DND-41 (cell line): ENCODE measurements at regions not wholly inside any gene's neighbourhood (a gene's known extent, or its start where the extent isn't known, plus 50 kb on each side); places are given as distances from the start of the nearest gene placed in this dataset.

ENCODE experiments used
- EZH2 ChIP-seq: IDR thresholded peaks from 3 replicates; pipeline ENCODE4 v1.6.1; 2012; ENCODE audit warnings: borderline replicate concordance, low read depth, mild to moderate bottlenecking, moderate library complexity, low read length, inconsistent platforms; ENCODE audit not compliant: severe bottlenecking
- TF ChIP-seq, protein P1 (sequence below): IDR thresholded peaks from 2 replicates; pipeline ENCODE4 v1.5.1; 2012; ENCODE audit warnings: borderline replicate concordance, low read length, moderate library complexity, mild to moderate bottlenecking; ENCODE audit not compliant: poor library complexity, severe bottlenecking; ENCODE audit errors: extremely low read depth

DNA sequence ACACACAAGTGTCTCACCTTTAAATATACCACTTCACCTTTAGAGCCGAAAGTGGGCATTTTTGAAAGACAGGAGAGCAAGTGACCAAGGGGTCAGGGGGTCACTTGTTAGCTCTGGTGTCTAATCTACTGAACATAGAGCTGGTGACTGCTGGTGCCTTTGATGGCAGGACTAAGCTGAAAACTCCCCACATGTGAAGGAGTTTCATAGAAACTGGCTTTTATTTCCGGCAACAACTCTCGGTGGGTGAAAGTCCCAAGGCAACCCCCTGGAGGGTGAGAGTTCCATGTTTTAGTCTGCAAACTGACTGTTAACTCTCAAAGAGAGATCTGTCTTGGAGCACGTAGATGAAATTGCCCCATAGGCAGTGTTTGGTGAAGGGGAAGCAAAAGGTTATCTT, 466.9 kb downstream of the DMRTA1 start:
- TF ChIP-seq, protein P1, sequence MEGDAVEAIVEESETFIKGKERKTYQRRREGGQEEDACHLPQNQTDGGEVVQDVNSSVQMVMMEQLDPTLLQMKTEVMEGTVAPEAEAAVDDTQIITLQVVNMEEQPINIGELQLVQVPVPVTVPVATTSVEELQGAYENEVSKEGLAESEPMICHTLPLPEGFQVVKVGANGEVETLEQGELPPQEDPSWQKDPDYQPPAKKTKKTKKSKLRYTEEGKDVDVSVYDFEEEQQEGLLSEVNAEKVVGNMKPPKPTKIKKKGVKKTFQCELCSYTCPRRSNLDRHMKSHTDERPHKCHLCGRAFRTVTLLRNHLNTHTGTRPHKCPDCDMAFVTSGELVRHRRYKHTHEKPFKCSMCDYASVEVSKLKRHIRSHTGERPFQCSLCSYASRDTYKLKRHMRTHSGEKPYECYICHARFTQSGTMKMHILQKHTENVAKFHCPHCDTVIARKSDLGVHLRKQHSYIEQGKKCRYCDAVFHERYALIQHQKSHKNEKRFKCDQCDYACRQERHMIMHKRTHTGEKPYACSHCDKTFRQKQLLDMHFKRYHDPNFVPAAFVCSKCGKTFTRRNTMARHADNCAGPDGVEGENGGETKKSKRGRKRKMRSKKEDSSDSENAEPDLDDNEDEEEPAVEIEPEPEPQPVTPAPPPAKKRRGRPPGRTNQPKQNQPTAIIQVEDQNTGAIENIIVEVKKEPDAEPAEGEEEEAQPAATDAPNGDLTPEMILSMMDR = no peak
- no peak for TF ChIP-seq EZH2
